ENCODE measurements at regions not wholly inside any gene's neighbourhood (a gene's known extent, or its start where the extent isn't known, plus 50 kb on each side); places are given as distances from the start of the nearest gene placed in this dataset.

DNA sequence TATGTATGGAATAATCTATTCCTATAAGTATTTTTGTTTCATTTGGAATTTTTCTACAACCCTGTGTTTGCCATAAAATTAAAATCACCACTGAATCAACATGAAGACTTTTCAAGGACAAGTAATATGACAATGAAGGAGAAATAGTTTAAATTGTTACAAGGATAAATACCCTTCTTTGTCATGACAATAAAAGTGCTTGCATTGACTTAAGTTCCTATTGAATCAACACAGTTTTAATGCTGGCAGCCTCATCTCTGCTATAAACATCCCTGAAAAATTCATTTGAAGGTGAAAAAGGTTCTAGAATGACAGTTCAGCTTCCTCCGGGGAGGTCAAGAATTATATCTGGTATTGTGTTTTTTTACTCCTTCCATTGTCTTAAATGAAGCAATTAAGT lies 1105.1 kb upstream of the CDH9 start:
- H3K27me3 ChIP-seq: no peaks in the 10 kb centered on the region
- no peak overlapping the region for H3K4me3 ChIP-seq
- no peaks in the 10 kb centered on the region for H3K36me3 ChIP-seq
- H3K9me3 ChIP-seq: no peaks in the 10 kb centered on the region
- DNase-seq (ENCODE audit: low spot score): no peak
- no peak for TF ChIP-seq CTCF (IDR thresholded peaks at IDR 0.05)
- H3K4me1 ChIP-seq: no peaks in the 10 kb centered on the region
- H3K27ac ChIP-seq: no peak overlapping the region

GRCh38 chr5:28132151-28132550 lies 1093.8 kb upstream of the CDH9 start:
- no peak for DNase-seq (ENCODE audit: low spot score)
- H3K27ac ChIP-seq: no peak overlapping the region
- H3K36me3 ChIP-seq: no peaks in the 10 kb centered on the region
- H3K4me3 ChIP-seq: no peak overlapping the region
- no peaks in the 10 kb centered on the region for H3K4me1 ChIP-seq
- H3K9me3 ChIP-seq: no peaks in the 10 kb centered on the region
- no peaks in the 10 kb centered on the region for H3K27me3 ChIP-seq
- no peak for TF ChIP-seq CTCF (IDR thresholded peaks at IDR 0.05)

- Histone ChIP-seq H3K9me3 (peaks cover 0 to 6% of the 10 kb centered on the region in 2 donors), H3K27me3 (no peaks in the 10 kb centered on the region), H3K4me3 (no peak overlapping the region), H3K27ac (no peak overlapping the region), H3K36me3 (no peaks in the 10 kb centered on the region), H3K4me1 (no peaks in the 10 kb centered on the region)
- no peak for TF ChIP-seq CTCF (IDR thresholded peaks at IDR 0.05)
- DNase-seq (ENCODE audit: low spot score): no peak
Measured at GRCh38 chr5:28117691-28118090, 1079.3 kb upstream of the CDH9 start.

DNA sequence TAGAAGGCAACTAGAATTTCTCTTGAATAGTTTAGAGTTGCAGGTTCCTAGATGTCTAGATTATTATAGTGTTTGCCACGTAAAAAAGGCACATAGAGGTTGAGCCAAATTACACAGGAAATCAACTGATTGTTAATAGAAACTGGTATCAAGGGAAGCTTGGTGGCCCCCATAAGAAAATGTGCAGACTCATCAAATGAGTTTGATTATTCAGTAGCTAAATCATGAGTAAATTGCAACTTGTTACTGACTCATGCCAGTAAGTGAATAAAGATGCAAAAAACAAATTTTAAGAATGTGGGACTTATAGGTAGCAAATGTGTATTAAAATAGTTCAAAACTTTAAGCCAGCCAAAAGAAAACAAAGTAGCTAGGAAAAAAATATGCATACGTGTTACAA lies 1078.9 kb upstream of the CDH9 start:
- Histone ChIP-seq H3K36me3 (no peaks in the 10 kb centered on the region), H3K27me3 (no peaks in the 10 kb centered on the region), H3K4me1 (no peaks in the 10 kb centered on the region), H3K4me3 (no peak overlapping the region), H3K9me3 (peaks cover 0 to 6% of the 10 kb centered on the region in 2 donors), H3K27ac (no peak overlapping the region)
- no peak for TF ChIP-seq CTCF (IDR thresholded peaks at IDR 0.05)
- DNase-seq (ENCODE audit: low spot score): no peak

GRCh38 chr5:28110781-28111180 lies 1072.4 kb upstream of the CDH9 start:
- no peak overlapping the region for H3K27ac ChIP-seq
- no peak for TF ChIP-seq CTCF (IDR thresholded peaks at IDR 0.05)
- H3K27me3 ChIP-seq: no peaks in the 10 kb centered on the region
- H3K36me3 ChIP-seq: no peaks in the 10 kb centered on the region
- no peaks in the 10 kb centered on the region for H3K9me3 ChIP-seq
- no peaks in the 10 kb centered on the region for H3K4me1 ChIP-seq
- no peak for DNase-seq (ENCODE audit: low spot score)
- H3K4me3 ChIP-seq: no peak overlapping the region

DNA sequence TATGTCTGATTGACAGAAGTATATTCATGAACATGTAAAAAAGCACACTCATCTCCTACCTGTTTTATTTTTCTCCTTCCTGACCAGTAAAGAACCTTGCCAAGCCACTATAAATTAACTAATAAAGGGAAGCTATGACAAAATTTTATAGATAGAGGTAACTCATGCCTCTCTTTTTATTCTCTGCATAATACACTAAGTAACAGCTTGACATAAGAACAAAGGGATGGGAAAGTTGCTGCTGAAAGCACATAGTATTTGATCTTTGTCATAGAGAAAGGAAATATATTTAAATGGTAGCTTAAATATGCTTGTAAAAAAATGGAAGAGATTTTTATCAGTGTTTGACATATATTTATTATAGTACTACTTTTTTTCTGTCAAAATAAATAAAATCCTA lies 1065.7 kb upstream of the CDH9 start:
- H3K9me3 ChIP-seq: no peaks in the 10 kb centered on the region
- no peak overlapping the region for H3K27ac ChIP-seq
- no peak for TF ChIP-seq CTCF (IDR thresholded peaks at IDR 0.05)
- no peaks in the 10 kb centered on the region for H3K27me3 ChIP-seq
- H3K36me3 ChIP-seq: no peaks in the 10 kb centered on the region
- H3K4me1 ChIP-seq: no peaks in the 10 kb centered on the region
- no peak overlapping the region for H3K4me3 ChIP-seq
- no peak for DNase-seq (ENCODE audit: low spot score)
